Tibial nerve (tissue), 4 donors: ENCODE measurements at regions not wholly inside any gene's neighbourhood (a gene's known extent, or its start where the extent isn't known, plus 50 kb on each side); places are given as distances from the start of the nearest gene placed in this dataset.

ENCODE experiments used
- DNase-seq, 2 donors: peaks; one replicate each; pipeline ENCODE4 v3.0.0-alpha.2; 2019; ENCODE audit warnings: low spot score in 2 of 2
- H3K27ac ChIP-seq, 4 donors: fragments of 200-600 bp; sonication (generic) in 3 of 4; one replicate each; pipeline ENCODE4 v1.5.1; 2017 to 2019; ENCODE audit warnings: mild to moderate bottlenecking in 1 of 4
- H3K27me3 ChIP-seq, 2 donors: fragments of 200-600 bp; sonication (generic) in 1 of 2; one replicate each; pipeline versions ENCODE4 v1.5.1 to v1.6.0; 2017 to 2019
- H3K36me3 ChIP-seq, 3 donors: fragments of 200-600 bp; sonication (generic); one replicate each; pipeline ENCODE4 v1.5.1; 2018 to 2019
- H3K4me1 ChIP-seq, 4 donors: fragments of 200-600 bp; sonication (generic) in 3 of 4; one replicate each; pipeline ENCODE4 v1.5.1; 2017 to 2019
- H3K4me3 ChIP-seq, 4 donors: fragments of 200-600 bp; sonication (generic) in 3 of 4; one replicate each; pipeline ENCODE4 v1.5.1; 2017 to 2019; ENCODE audit warnings: mild to moderate bottlenecking in 1 of 4, moderate library complexity in 1 of 4
- H3K9me3 ChIP-seq, 4 donors: fragments of 200-600 bp; sonication (generic) in 3 of 4; one replicate each; pipeline ENCODE4 v1.5.1; 2017 to 2019
- CTCF ChIP-seq, 5 experiments: fragments of 200-600 bp in 3 of 5; fragments of 450-650 bp in 2 of 5; sonication (generic) in 3 of 5; IDR thresholded peaks; one replicate each; pipeline ENCODE4 v1.5.1; 2016 to 2019; ENCODE audit warnings: antibody characterized with exemption in 5 of 5, mild to moderate bottlenecking in 3 of 5, moderate library complexity in 2 of 5
- EP300 ChIP-seq, 2 donors: sonication (generic); formaldehyde crosslinking; IDR thresholded peaks; one replicate each; pipeline ENCODE4 v1.6.1; 2017; ENCODE audit warnings: antibody characterized with exemption in 2 of 2, mild to moderate bottlenecking in 1 of 2
- POLR2A ChIP-seq, 2 donors: fragments of 450-650 bp; IDR thresholded peaks; one replicate each; pipeline ENCODE4 v1.6.1; 2017; ENCODE audit warnings: antibody characterized with exemption in 2 of 2, mild to moderate bottlenecking in 2 of 2, moderate library complexity in 2 of 2
- WGBS, 2 donors: methylation state at CpG; one replicate each; pipeline ENCODE4 v1.1.5; 2018; 5-methylcytosine and 5-hydroxymethylcytosine counted together

GRCh38 chr1:113326976-113327375 is 63.3 kb upstream of the MAGI3 start:
- Histone ChIP-seq H3K27me3 (no peaks in the 10 kb centered on the region), H3K9me3 (no peaks in the 10 kb centered on the region), H3K4me1 (no peaks in the 10 kb centered on the region), H3K27ac (no peak overlapping the region), H3K4me3 (no peak overlapping the region), H3K36me3 (no peaks in the 10 kb centered on the region)
- TF ChIP-seq POLR2A (IDR thresholded peaks at IDR 0.05) (no peak), EP300 (IDR thresholded peaks at IDR 0.05) (no peak), CTCF (IDR thresholded peaks at IDR 0.05) (no peak)
- no peak for DNase-seq
- 91 to 100% methylated on average over 2 of the region's 2 CpGs for whole genome bisulfite sequencing, 2 donors

GRCh38 chr1:113333056-113333455 is 57.3 kb upstream of the MAGI3 start:
- TF ChIP-seq CTCF (IDR thresholded peaks at IDR 0.05) (no peak), POLR2A (IDR thresholded peaks at IDR 0.05) (no peak), EP300 (IDR thresholded peaks at IDR 0.05) (no peak)
- H3K4me1 ChIP-seq, result no peaks in the 10 kb centered on the region
- no peak for DNase-seq
- H3K27me3 ChIP-seq, result no peaks in the 10 kb centered on the region
- H3K9me3 ChIP-seq, result peaks cover 0 to 4% (median 0%) of the 10 kb centered on the region in 4 donors
- H3K27ac ChIP-seq, result no peak overlapping the region
- H3K4me3 ChIP-seq, result no peak overlapping the region
- H3K36me3 ChIP-seq, result no peaks in the 10 kb centered on the region
- 76 to 79% methylated on average over 2 of the region's 2 CpGs for WGBS, 2 donors

- H3K36me3 ChIP-seq, result no peaks in the 10 kb centered on the region
- WGBS, 2 donors, result 79 to 86% methylated on average over 1 of the region's 1 CpG
- H3K4me1 ChIP-seq, result no peaks in the 10 kb centered on the region
- no peak overlapping the region for H3K27ac ChIP-seq
- peaks cover 0 to 4% (median 0%) of the 10 kb centered on the region in 4 donors for H3K9me3 ChIP-seq
- H3K27me3 ChIP-seq, result no peaks in the 10 kb centered on the region
- H3K4me3 ChIP-seq, result no peak overlapping the region
- TF ChIP-seq EP300 (IDR thresholded peaks at IDR 0.05) (no peak), POLR2A (IDR thresholded peaks at IDR 0.05) (no peak), CTCF (IDR thresholded peaks at IDR 0.05) (no peak)
- no peak for DNase-seq
These were observed 50.3 kb upstream of the MAGI3 start for GRCh38 chr1:113340038-113340437.
